IPS-20b (cell line): ENCODE measurements at regions not wholly inside any gene's neighbourhood (a gene's known extent, or its start where the extent isn't known, plus 50 kb on each side); places are given as distances from the start of the nearest gene placed in this dataset.

Experiments used
- H3K27ac ChIP-seq: one replicate; pipeline ENCODE4 v1.5.1; 2013; ENCODE audit warnings: low read length
- H3K27me3 ChIP-seq: 2 replicates; pipeline ENCODE4 v1.6.1; 2013; ENCODE audit warnings: mild to moderate bottlenecking, low read length, inconsistent platforms; ENCODE audit not compliant: insufficient read depth
- H3K36me3 ChIP-seq: 2 replicates; pipeline ENCODE4 v1.6.1; 2013; ENCODE audit warnings: low read depth, mild to moderate bottlenecking, inconsistent platforms, low read length, moderate library complexity; ENCODE audit not compliant: insufficient read depth
- H3K4me1 ChIP-seq: 2 replicates; pipeline ENCODE4 v1.6.1; 2013; ENCODE audit warnings: mild to moderate bottlenecking, control low read depth, inconsistent platforms, low read length, moderate library complexity; ENCODE audit not compliant: insufficient read depth
- H3K4me3 ChIP-seq: 2 replicates; pipeline ENCODE4 v1.5.1; 2013; ENCODE audit warnings: mild to moderate bottlenecking, low read length, inconsistent platforms
- H3K9ac ChIP-seq: 2 replicates; pipeline ENCODE4 v1.6.1; 2013; ENCODE audit warnings: low read depth, mild to moderate bottlenecking, inconsistent platforms, low read length, moderate library complexity
- H3K9me3 ChIP-seq: 2 replicates; pipeline ENCODE4 v1.6.1; 2013; ENCODE audit warnings: mild to moderate bottlenecking, low read depth, low read length, inconsistent platforms; ENCODE audit not compliant: insufficient read depth

DNA sequence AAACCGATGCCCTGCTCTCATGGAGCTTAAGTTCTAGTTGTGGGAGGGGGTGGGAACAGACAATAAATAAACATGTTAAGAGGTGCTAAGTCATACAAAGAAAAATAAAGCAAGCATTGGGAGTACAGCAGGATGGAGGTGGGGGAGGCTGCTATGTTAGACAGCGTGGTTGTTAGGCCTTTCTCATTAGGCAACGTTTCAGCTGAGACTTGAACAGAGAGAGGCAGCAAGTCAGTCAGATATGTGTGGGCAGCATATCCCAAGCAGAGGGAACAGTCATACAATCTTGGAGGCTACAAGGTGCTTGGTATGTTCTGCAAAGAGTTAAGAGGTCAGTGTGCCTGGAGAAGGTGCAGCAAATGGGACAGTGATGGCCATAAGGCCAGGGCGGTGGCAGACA lies 97.7 kb upstream of the CCDC196 start:
- Histone ChIP-seq H3K36me3 (no peaks in the 10 kb centered on the region), H3K27me3 (no peaks in the 10 kb centered on the region), H3K9ac (no peak overlapping the region), H3K9me3 (no peaks in the 10 kb centered on the region), H3K4me3 (no peak overlapping the region), H3K27ac (no peak overlapping the region), H3K4me1 (peaks cover 6% of the 10 kb centered on the region; the same call in 1 of the 2 replicates)

DNA sequence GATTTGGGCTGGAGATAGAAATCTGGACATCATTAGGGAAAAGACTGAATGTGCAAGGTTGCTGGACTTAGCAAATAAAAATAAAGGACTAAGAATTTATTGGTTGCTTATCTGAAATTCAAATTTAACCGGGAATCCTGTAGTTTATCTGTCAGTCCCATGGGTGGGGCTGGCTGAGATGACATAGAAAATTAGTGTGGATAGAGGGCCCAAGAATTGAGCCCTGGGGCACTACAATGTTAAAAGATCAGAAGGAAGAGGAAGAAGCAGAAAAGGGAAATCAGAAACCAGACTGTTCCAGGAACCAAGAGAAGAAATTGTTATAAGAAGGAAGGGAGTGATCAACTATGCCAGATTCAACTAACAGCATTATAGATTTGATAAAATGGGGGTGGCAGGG lies 96.7 kb upstream of the CCDC196 start:
- Histone ChIP-seq H3K4me1 (peaks cover 3% of the 10 kb centered on the region; the same call in 1 of the 2 replicates), H3K9ac (no peak overlapping the region), H3K27me3 (no peaks in the 10 kb centered on the region), H3K9me3 (no peaks in the 10 kb centered on the region), H3K36me3 (no peaks in the 10 kb centered on the region), H3K4me3 (no peak overlapping the region), H3K27ac (no peak overlapping the region)

DNA sequence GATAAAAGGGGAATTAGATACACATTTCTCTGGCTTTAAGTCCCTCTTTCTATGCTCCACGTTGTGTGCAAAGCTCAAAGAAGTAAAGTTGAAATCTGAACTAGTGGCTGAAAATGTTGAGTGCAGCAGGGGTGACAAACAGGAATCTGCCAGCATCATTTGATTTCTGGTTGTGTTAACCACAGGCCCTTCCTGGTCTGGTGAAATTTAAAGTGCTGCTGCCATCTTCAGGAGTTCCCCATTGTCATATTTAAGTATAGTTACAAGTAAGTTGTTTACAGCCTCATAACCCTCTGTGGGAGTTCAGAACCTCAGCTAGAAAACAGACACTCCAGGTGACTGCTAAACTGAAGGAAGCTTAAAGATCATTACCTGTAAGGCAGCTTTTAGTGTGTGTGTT lies 90.9 kb upstream of the CCDC196 start:
- Histone ChIP-seq H3K36me3 (no peaks in the 10 kb centered on the region), H3K9me3 (no peaks in the 10 kb centered on the region), H3K4me1 (no peaks in the 10 kb centered on the region), H3K27me3 (no peaks in the 10 kb centered on the region), H3K4me3 (no peak overlapping the region), H3K9ac (no peak overlapping the region), H3K27ac (no peak overlapping the region)

DNA sequence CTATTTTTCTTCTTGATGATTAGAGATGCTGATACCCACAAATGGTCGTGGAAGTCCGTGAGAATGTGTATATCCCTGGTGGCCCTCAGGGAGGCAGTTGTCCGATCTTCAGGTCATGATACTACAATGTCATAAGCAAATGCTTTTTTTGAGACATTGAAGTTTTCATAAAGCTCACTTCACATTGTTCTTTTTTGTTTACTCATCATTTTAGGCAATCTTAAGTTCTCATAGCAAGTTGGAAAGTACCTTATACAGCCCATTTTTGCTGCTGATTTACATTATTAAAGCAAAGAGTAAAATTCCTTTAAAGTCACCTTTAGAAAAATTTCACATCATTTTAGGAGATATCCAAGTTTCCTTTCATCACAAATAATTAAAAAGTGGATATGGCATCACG lies 90.0 kb upstream of the CCDC196 start:
- Histone ChIP-seq H3K9me3 (no peaks in the 10 kb centered on the region), H3K36me3 (no peaks in the 10 kb centered on the region), H3K4me3 (no peak overlapping the region)

DNA sequence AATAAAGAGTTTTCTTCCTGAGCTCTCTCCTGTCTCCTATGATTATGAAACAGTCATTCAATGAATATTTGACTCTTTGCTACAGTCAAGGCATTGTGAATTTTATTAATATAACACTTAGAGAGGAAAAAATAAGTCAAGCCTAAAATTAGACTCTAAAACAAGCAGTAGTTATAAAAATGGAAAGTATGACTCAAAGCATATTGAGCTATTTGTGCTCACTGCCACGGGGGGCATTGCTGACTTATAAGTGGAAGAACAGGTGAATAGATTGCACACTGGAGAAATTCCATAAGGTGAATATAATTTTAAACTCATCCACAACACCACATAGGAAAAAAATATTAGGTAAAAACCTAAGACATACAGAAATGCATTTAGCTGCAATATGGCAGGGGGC lies 87.7 kb upstream of the CCDC196 start:
- Histone ChIP-seq H3K36me3 (no peaks in the 10 kb centered on the region), H3K9ac (no peak overlapping the region), H3K4me3 (no peak overlapping the region), H3K4me1 (no peaks in the 10 kb centered on the region), H3K27me3 (no peaks in the 10 kb centered on the region), H3K27ac (no peak overlapping the region), H3K9me3 (no peaks in the 10 kb centered on the region)

More for the DNA sequence above, 90.0 kb upstream of the CCDC196 start:
- H3K27ac ChIP-seq = no peak overlapping the region
- H3K27me3 ChIP-seq = no peaks in the 10 kb centered on the region
- no peak overlapping the region for H3K9ac ChIP-seq
- no peaks in the 10 kb centered on the region for H3K4me1 ChIP-seq

DNA sequence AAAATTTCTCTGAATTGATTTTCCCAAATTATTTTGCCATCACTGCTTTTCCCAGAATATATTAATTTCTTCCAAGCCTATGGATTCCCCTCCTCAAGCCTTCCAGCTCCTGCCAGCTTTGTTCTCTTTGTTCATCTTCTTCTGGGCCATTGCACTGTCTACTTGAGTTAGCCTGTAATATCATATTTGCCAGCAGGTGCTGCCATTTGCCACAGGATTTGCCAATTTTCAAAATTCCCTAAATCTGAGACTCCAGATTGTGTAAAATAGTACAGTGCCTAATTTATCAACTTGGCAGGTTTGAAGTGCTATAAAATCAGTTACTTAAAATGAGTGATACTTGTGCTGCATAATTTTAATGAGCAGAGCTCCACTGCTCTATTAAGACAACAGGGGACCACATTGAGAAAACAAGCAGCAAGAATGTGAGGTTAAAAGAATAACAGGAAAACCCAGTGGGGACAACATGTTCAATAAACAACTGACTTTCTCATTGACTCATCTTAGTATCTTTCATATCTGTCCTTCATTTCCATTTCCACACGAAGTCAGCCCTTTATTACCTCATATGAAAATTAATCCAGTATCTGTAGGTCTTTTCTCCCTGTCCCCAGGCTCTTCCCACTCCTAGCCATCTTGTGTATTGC lies 84.6 kb upstream of the CCDC196 start:
- no peaks in the 10 kb centered on the region for H3K27me3 ChIP-seq
- H3K36me3 ChIP-seq = no peaks in the 10 kb centered on the region
- no peak overlapping the region for H3K27ac ChIP-seq
- H3K4me1 ChIP-seq = 0 out of 2 replicates have a peak, but pooled peaks cover 3% of the 10 kb centered on the region
- no peak overlapping the region for H3K9ac ChIP-seq
- H3K9me3 ChIP-seq = no peaks in the 10 kb centered on the region
- no peak overlapping the region for H3K4me3 ChIP-seq

DNA sequence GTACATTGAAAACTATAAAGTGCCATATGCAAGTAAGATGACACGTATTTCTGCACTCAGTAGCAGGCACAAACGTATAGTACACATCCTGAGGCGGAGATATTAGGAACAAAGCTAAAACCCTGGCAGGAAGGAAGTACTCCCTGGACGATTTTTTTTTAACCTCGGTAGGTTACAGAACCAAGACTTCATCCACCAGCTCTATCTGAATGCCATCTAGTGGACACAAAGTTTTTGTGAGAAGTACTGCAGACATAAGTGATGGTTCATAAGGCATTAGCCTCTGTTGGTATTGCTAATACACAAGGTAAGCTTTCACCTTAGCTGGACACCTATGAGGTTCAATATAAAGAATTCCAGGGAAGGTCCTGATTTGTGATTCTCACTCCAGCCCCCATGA lies 83.0 kb upstream of the CCDC196 start:
- no peak overlapping the region for H3K27ac ChIP-seq
- H3K36me3 ChIP-seq = no peaks in the 10 kb centered on the region
- no peaks in the 10 kb centered on the region for H3K27me3 ChIP-seq
- H3K4me1 ChIP-seq = 0 out of 2 replicates have a peak, but pooled peaks cover 3% of the 10 kb centered on the region
- H3K4me3 ChIP-seq = no peak overlapping the region
- H3K9ac ChIP-seq = no peak overlapping the region
- no peaks in the 10 kb centered on the region for H3K9me3 ChIP-seq

DNA sequence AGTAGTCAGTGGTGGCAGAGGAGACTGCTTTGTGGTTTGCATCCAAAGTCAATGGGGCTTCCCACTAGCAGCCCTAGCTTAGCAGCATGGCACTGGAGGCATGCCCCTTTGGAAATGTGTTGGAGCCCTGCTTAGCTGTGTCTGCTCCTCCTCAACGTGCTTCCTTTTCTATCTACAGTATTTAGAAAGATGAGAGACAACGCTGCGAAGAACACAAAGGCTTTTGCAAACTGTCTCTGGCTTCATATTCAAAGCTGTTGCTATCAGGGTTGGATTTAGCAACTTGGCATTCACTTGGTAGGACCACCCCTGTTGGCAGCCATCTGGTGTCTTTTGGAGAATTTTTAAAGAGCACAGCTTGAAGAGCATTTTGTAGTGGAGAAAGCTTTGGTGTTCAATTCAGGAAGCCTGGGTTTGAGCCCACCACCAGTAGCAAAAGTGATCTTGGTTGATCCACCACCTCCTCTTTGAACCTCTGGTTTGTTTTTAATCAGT lies 82.1 kb upstream of the CCDC196 start:
- H3K36me3 ChIP-seq = no peaks in the 10 kb centered on the region
- no peaks in the 10 kb centered on the region for H3K9me3 ChIP-seq
- no peaks in the 10 kb centered on the region for H3K27me3 ChIP-seq
- 0 out of 2 replicates have a peak, but pooled peaks cover 3% of the 10 kb centered on the region for H3K4me1 ChIP-seq
- no peak overlapping the region for H3K4me3 ChIP-seq
- no peak overlapping the region for H3K27ac ChIP-seq
- no peak overlapping the region for H3K9ac ChIP-seq

DNA sequence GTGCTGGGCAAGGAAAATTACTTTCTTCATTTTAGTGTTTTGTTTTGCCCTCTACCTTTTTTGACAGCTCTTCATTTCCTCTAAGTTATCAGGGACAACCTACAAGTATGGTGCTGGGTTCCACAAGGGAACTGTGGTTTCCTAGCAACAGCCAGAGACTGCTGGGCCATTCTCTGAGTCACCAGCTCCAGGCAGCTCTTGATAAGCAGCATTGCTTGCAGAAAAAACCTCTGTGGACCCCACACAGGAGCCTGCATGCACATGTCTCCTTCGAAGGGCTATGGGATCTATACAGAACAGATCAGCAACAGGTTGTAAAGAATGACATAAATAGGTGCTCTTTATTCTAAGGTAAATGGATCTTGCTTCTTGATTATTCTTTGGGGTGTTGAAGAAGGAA lies 81.0 kb upstream of the CCDC196 start:
- H3K4me3 ChIP-seq = no peak overlapping the region
- no peak overlapping the region for H3K9ac ChIP-seq
- no peaks in the 10 kb centered on the region for H3K9me3 ChIP-seq
- 0 out of 2 replicates have a peak, but pooled peaks cover 3% of the 10 kb centered on the region for H3K4me1 ChIP-seq
- H3K27ac ChIP-seq = no peak overlapping the region
- H3K36me3 ChIP-seq = no peaks in the 10 kb centered on the region
- H3K27me3 ChIP-seq = no peaks in the 10 kb centered on the region

DNA sequence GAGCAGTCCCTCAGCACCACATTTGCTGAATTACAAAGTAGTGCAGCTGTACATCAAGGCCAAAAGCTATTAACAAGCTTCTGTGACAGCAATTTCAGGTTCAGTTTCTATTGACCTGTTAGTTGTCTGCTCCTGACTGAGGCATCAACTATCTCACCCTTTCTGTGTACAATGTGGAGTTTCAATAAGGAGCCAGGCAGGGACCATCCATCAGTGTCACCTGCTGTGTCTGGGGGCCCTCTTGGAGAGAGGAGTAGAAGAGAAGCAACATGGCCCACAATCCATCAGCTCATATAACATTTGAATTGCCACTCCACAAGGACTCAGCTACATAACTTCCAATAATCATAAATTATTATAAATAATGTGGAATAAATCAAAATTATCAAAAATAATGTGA lies 72.3 kb upstream of the CCDC196 start:
- Histone ChIP-seq H3K27ac (no peak overlapping the region), H3K9ac (no peak overlapping the region), H3K4me3 (no peak overlapping the region), H3K9me3 (no peaks in the 10 kb centered on the region), H3K27me3 (no peaks in the 10 kb centered on the region), H3K36me3 (no peaks in the 10 kb centered on the region), H3K4me1 (no peaks in the 10 kb centered on the region)

DNA sequence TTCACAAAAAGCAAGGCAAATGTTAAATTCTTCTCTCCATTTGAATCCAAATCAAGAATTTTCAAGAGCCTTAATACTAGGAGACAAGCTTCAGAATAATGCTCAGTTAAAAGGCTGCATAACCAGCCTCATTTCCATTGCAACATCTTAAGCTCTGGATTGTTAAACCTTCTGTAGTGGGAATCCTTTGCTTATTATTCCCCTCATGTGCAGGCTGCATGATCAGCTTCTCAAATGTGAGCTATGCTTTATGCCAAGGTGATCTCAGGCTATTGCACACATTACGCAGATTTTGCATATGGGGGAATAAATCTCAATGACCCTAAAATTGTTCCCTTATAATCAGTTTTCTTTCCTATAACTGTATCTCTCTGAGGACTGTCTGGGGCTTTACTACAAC lies 71.7 kb upstream of the CCDC196 start:
- no peaks in the 10 kb centered on the region for H3K4me1 ChIP-seq
- H3K27me3 ChIP-seq = no peaks in the 10 kb centered on the region

DNA sequence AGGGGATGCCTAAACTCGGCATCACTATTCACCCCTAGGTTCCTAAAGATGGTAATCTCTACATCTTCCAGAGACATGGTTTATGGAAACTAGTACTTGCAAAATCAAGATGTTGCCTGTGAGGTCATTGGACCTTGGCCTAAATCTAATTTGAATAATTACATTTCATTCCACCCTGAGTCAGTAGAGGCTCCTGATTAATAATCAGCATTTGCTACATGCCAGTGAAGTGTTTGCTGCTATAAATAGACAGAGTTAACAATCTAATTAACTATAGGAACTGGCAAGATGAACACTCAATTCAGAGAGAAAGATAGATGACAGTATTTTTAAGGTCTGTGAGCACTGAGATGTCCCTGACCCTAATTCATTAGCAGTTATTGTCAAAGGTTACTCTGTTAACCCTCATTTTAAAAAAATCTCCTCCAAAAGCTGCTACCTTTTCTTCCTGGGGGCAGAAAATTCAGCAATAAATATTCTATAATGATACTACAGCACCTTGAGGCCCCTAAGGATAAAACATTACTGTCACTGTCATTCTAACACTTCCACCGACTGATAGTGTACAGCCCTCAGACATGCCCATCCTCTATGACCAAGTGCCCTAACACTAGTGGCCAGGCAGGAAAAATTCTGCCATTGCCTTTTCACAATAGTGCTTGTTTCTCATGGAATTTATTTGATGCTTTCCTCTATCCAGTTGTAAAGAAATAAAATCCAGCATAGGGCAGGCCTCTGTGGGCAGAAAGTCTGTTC lies 65.7 kb upstream of the CCDC196 start:
- Histone ChIP-seq H3K27ac (no peak overlapping the region), H3K36me3 (no peaks in the 10 kb centered on the region), H3K9me3 (no peaks in the 10 kb centered on the region), H3K4me3 (no peak overlapping the region), H3K27me3 (no peaks in the 10 kb centered on the region), H3K9ac (no peak overlapping the region), H3K4me1 (no peaks in the 10 kb centered on the region)

More for the DNA sequence above, 71.7 kb upstream of the CCDC196 start:
- H3K9me3 ChIP-seq = no peaks in the 10 kb centered on the region
- no peak overlapping the region for H3K27ac ChIP-seq
- H3K4me3 ChIP-seq = no peak overlapping the region
- H3K9ac ChIP-seq = no peak overlapping the region
- H3K36me3 ChIP-seq = no peaks in the 10 kb centered on the region
